Fibroblast of lung (primary cell): ENCODE measurements at regions not wholly inside any gene's neighbourhood (a gene's known extent, or its start where the extent isn't known, plus 50 kb on each side); places are given as distances from the start of the nearest gene placed in this dataset.

ENCODE experiments used
- CTCF ChIP-seq, 2 donors: IDR thresholded peaks in 1 of 2; conservative IDR thresholded peaks in 1 of 2; 1 replicate in 1 of 2; 2 replicates in 1 of 2; pipeline ENCODE4 v1.5.1; 2011 to 2012; ENCODE audit warnings: low read length in 2 of 2, control low read depth in 1 of 2, inconsistent platforms in 1 of 2, low read depth in 1 of 2, mild to moderate bottlenecking in 1 of 2
- EZH2 ChIP-seq: IDR thresholded peaks from 2 replicates; pipeline ENCODE4 v1.5.1; 2012; ENCODE audit warnings: low read length, control low read depth, mild to moderate bottlenecking; ENCODE audit errors: missing control alignments

DNA sequence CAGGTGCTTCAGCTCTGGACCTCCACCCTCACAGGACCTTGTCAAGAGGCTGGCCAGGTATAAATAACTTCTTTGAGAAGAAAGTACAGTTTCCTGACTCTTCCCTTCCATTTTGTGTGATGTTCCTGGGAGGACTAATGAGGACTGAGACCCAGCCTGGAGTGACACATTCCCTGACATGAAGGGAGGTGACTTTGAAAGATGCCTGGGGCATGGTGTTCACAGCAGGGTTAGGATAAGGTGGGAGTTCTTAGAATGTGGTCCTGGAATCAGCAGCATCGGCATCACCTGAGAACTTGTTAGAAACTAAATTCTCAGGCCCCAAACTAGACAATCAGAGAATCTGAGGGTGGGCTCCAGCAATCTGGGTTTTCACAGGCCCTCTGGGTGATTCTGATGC, 224.9 kb upstream of the BOD1L1 start:
- TF ChIP-seq CTCF (conservative IDR thresholded peaks at IDR 0.05 in 1 of 2, IDR thresholded peaks at IDR 0.05 in 1 of 2; ENCODE audit: low read depth in 1 of 2, low read length in 2 of 2) (no peak), EZH2 (no peak)
